HL-60 (cell line): ENCODE measurements at regions not wholly inside any gene's neighbourhood (a gene's known extent, or its start where the extent isn't known, plus 50 kb on each side); places are given as distances from the start of the nearest gene placed in this dataset.

Experiments
- GABPA ChIP-seq: IDR thresholded peaks from 2 replicates; pipeline ENCODE4 v1.6.1; 2012; ENCODE audit warnings: low read depth
- POLR2AphosphoS5 ChIP-seq: IDR thresholded peaks from 2 replicates; pipeline ENCODE4 v1.6.1; 2012; ENCODE audit warnings: low read depth
- REST ChIP-seq: IDR thresholded peaks from 2 replicates; pipeline ENCODE4 v1.6.1; 2012; ENCODE audit warnings: low read depth; ENCODE audit not compliant: insufficient replicate concordance
- TF ChIP-seq, protein P1 (sequence below): IDR thresholded peaks from one replicate; pipeline ENCODE4 v1.5.1; 2011; ENCODE audit warnings: low read length, control low read depth, inconsistent platforms; ENCODE audit not compliant: insufficient read depth

GRCh38 chr9:81227507-81228245, 461.7 kb downstream of the TLE1 start:
- TF ChIP-seq, protein P1, sequence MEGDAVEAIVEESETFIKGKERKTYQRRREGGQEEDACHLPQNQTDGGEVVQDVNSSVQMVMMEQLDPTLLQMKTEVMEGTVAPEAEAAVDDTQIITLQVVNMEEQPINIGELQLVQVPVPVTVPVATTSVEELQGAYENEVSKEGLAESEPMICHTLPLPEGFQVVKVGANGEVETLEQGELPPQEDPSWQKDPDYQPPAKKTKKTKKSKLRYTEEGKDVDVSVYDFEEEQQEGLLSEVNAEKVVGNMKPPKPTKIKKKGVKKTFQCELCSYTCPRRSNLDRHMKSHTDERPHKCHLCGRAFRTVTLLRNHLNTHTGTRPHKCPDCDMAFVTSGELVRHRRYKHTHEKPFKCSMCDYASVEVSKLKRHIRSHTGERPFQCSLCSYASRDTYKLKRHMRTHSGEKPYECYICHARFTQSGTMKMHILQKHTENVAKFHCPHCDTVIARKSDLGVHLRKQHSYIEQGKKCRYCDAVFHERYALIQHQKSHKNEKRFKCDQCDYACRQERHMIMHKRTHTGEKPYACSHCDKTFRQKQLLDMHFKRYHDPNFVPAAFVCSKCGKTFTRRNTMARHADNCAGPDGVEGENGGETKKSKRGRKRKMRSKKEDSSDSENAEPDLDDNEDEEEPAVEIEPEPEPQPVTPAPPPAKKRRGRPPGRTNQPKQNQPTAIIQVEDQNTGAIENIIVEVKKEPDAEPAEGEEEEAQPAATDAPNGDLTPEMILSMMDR: no peak
- TF ChIP-seq POLR2AphosphoS5: no peak
- no peak for TF ChIP-seq REST
- no peak for TF ChIP-seq GABPA
